Naive thymus-derived CD8-positive, alpha-beta T cell (primary cell): ENCODE measurements at regions not wholly inside any gene's neighbourhood (a gene's known extent, or its start where the extent isn't known, plus 50 kb on each side); places are given as distances from the start of the nearest gene placed in this dataset.
"Not testable (repeated sequence)": the region's sequence is repeated elsewhere in the genome, so short reads cannot be mapped to it uniquely, and the experiment has no call there.

Source experiments
- ATAC-seq, 2 donors: fragments of 150-1000 bp; cut with Tn5 transposase in 1 of 2; sonication (Bioruptor Pico), chemical (Tn5 transposase) in 1 of 2; 1 replicate in 1 of 2; 2 replicates in 1 of 2; pipeline ENCODE4 v1.10.0; 2021; ENCODE audit warnings: mild to moderate bottlenecking in 2 of 2, moderate library complexity in 2 of 2
- POLR2A ChIA-PET: fragments of 350-600 bp; sonication (Branson Sonifier 250); formaldehyde crosslinking; loops from one replicate; lab custom pipeline; 2021; ENCODE audit warnings: antibody characterized with exemption; lab: Charles Lee
- DNase-seq, 10 donors: peaks; one replicate each; pipeline versions ENCODE4 v3.0.0 to v3.0.0-alpha.2; 2020 to 2022
- H3K27ac Mint-ChIP-seq, 10 donors: one replicate each; pipeline ENCODE4 v1.8.0; 2020 to 2022; ENCODE audit warnings: mild to moderate bottlenecking in 10 of 10, mixed read lengths in 10 of 10, moderate library complexity in 4 of 10, inconsistent platforms in 1 of 10
- H3K27me3 Mint-ChIP-seq, 5 donors: one replicate each; pipeline ENCODE4 v1.8.0; 2021 to 2022; ENCODE audit warnings: mixed read lengths in 5 of 5
- H3K36me3 Mint-ChIP-seq, 3 donors: one replicate each; pipeline ENCODE4 v1.8.0; 2020 to 2022; ENCODE audit warnings: mixed read lengths in 3 of 3, mild to moderate bottlenecking in 2 of 3, inconsistent platforms in 1 of 3
- H3K4me1 Mint-ChIP-seq, 4 donors: one replicate each; pipeline ENCODE4 v1.8.0; 2021 to 2022; ENCODE audit warnings: mixed read lengths in 4 of 4
- H3K4me3 Mint-ChIP-seq, 10 donors: one replicate each; pipeline ENCODE4 v1.8.0; 2020 to 2022; ENCODE audit warnings: mild to moderate bottlenecking in 10 of 10, mixed read lengths in 10 of 10, moderate library complexity in 6 of 10, inconsistent platforms in 1 of 10
- H3K9me3 Mint-ChIP-seq, 9 donors: one replicate each; pipeline ENCODE4 v1.8.0; 2020 to 2022; ENCODE audit warnings: mixed read lengths in 9 of 9, mild to moderate bottlenecking in 3 of 9, inconsistent platforms in 1 of 9, moderate library complexity in 1 of 9

DNA sequence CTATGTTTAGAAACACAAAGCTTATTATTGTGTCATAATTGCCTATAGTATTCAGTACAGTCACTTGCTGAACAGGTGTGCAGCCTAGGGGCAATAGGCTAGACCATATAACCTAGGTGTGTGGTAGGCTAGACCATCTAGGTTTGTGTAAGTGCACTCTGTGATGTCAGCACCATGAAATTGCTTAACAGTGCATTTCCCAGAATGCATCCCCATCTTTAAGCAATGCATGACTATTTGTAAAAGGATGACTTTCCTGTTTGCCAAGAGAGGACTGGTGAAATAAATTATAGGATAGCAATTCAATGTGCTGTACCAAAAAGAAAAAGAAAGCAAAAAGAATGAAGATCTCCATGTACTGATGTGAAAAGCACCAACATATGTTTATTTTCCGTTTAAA lies 288.7 kb upstream of the AUTS2 start:
- DNase-seq (no peak), ATAC-seq (no peak)
- Mint-ChIP-seq H3K27me3 (peaks cover 0 to 3% (median 0%) of the 10 kb centered on the region in 5 donors), H3K27ac (no peak overlapping the region), H3K9me3 (peaks cover 0 to 7% (median 2%) of the 10 kb centered on the region in 9 donors), H3K4me3 (no peak overlapping the region), H3K36me3 (peaks cover 0 to 4% (median 0%) of the 10 kb centered on the region in 3 donors), H3K4me1 (peaks cover 0 to 1% (median 0%) of the 10 kb centered on the region in 4 donors)
- POLR2A ChIA-PET: no interaction called here

- DNase-seq (no peak), ATAC-seq (no peak)
- H3K27me3 Mint-ChIP-seq: no peaks in the 10 kb centered on the region
- no peak overlapping the region for H3K4me3 Mint-ChIP-seq
- no peaks in the 10 kb centered on the region for H3K36me3 Mint-ChIP-seq
- no peak overlapping the region for H3K27ac Mint-ChIP-seq
- H3K9me3 Mint-ChIP-seq: peaks cover 0 to 16% (median 2%) of the 10 kb centered on the region in 9 donors
- POLR2A ChIA-PET: no interaction called here
- H3K4me1 Mint-ChIP-seq: peaks cover 0 to 2% (median under 1%) of the 10 kb centered on the region in 4 donors
These were observed 286.8 kb upstream of the AUTS2 start for GRCh38 chr7:69311489-69311888.

GRCh38 chr7:69313852-69314251 lies 284.4 kb upstream of the AUTS2 start:
- H3K9me3 Mint-ChIP-seq: peaks cover 0 to 16% (median 3%) of the 10 kb centered on the region in 9 donors
- H3K27ac Mint-ChIP-seq, H3K27me3 Mint-ChIP-seq, ATAC-seq, H3K4me3 Mint-ChIP-seq, H3K36me3 Mint-ChIP-seq, POLR2A ChIA-PET, DNase-seq, H3K4me1 Mint-ChIP-seq: not testable (repeated sequence)

GRCh38 chr7:69318794-69319193 lies 279.5 kb upstream of the AUTS2 start:
- DNase-seq (no peak), ATAC-seq (no peak)
- no peaks in the 10 kb centered on the region for H3K27me3 Mint-ChIP-seq
- POLR2A ChIA-PET: no interaction called here
- H3K4me1 Mint-ChIP-seq: peaks cover 0 to 6% (median 0%) of the 10 kb centered on the region in 4 donors
- H3K4me3 Mint-ChIP-seq: no peak overlapping the region
- H3K36me3 Mint-ChIP-seq: no peaks in the 10 kb centered on the region
- peaks cover 0 to 16% (median 3%) of the 10 kb centered on the region in 9 donors for H3K9me3 Mint-ChIP-seq
- no peak overlapping the region for H3K27ac Mint-ChIP-seq

DNA sequence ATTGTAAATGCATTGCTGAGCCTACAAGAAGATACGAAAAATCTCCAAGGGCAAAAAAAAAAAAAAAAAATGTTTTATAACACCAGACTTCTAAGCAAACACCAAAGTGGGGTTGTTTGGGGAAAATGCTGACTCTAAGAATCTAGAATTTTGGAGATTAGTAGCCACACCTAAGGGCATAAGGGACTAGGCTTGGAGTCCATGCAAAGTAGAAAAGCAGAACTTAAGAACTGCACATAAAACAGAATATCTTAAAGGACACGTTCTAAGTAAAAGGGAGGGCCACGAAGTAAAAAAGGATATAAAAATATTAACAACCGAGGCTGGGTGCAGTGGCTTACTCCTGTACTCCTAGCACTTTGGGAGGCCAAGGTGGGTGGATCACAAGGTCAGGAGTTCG lies 269.8 kb upstream of the AUTS2 start:
- H3K4me3 Mint-ChIP-seq: no peak overlapping the region
- no peaks in the 10 kb centered on the region for H3K36me3 Mint-ChIP-seq
- H3K9me3 Mint-ChIP-seq: peaks cover 0 to 12% (median 6%) of the 10 kb centered on the region in 9 donors
- no peak for ATAC-seq
- H3K27me3 Mint-ChIP-seq: no peaks in the 10 kb centered on the region
- no peak for DNase-seq
- no peak overlapping the region for H3K27ac Mint-ChIP-seq
- H3K4me1 Mint-ChIP-seq: no peaks in the 10 kb centered on the region
- POLR2A ChIA-PET: no interaction called here

DNA sequence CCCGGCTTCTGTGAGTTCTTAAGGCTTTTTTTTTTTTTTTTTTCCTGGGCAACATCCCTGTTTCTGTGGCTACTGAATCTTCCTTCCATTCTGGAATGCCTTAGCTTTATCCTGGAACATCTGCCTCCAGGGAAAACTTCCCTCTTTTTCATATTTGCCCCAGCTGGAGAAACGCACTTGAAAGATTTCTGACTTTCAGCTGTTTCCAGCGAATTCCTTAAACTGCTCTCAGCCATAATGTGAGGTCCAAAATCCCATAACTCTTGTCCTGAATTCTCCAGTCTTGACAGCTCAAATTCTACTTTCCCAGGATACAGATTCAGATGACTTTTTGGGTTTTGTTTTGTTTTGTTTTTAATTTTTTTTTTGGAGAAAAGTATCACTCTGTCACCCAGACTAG lies 263.6 kb upstream of the AUTS2 start:
- ATAC-seq (no peak), DNase-seq (no peak)
- no peak overlapping the region for H3K27ac Mint-ChIP-seq
- peaks cover 0 to 4% (median 1%) of the 10 kb centered on the region in 3 donors for H3K36me3 Mint-ChIP-seq
- H3K4me1 Mint-ChIP-seq: no peaks in the 10 kb centered on the region
- POLR2A ChIA-PET: no interaction called here
- no peak overlapping the region for H3K4me3 Mint-ChIP-seq
- peaks cover 0 to 17% (median 8%) of the 10 kb centered on the region in 9 donors for H3K9me3 Mint-ChIP-seq
- peaks cover 0 to 4% (median 3%) of the 10 kb centered on the region in 5 donors for H3K27me3 Mint-ChIP-seq

GRCh38 chr7:69335331-69335730 lies 262.9 kb upstream of the AUTS2 start:
- H3K27ac Mint-ChIP-seq: no peak overlapping the region
- POLR2A ChIA-PET: no interaction called here
- H3K4me1 Mint-ChIP-seq: no peaks in the 10 kb centered on the region

GRCh38 chr7:69336976-69337375 lies 261.3 kb upstream of the AUTS2 start:
- H3K9me3 Mint-ChIP-seq: peaks cover 0 to 16% (median 2%) of the 10 kb centered on the region in 9 donors
- no peak for DNase-seq
- no peak overlapping the region for H3K27ac Mint-ChIP-seq
- H3K4me3 Mint-ChIP-seq: no peak overlapping the region
- H3K4me1 Mint-ChIP-seq: no peaks in the 10 kb centered on the region
- peaks cover 0 to 4% (median 3%) of the 10 kb centered on the region in 5 donors for H3K27me3 Mint-ChIP-seq
- POLR2A ChIA-PET: no interaction called here
- H3K36me3 Mint-ChIP-seq: peaks cover 0 to 4% (median 1%) of the 10 kb centered on the region in 3 donors
- no peak for ATAC-seq

More at GRCh38 chr7:69335331-69335730, 262.9 kb upstream of the AUTS2 start:
- H3K27me3 Mint-ChIP-seq: peaks cover 0 to 4% (median 3%) of the 10 kb centered on the region in 5 donors
- no peak for DNase-seq
- no peak for ATAC-seq
- H3K36me3 Mint-ChIP-seq: peaks cover 0 to 4% (median 1%) of the 10 kb centered on the region in 3 donors
- H3K4me3 Mint-ChIP-seq: no peak overlapping the region
- peaks cover 0 to 21% (median 6%) of the 10 kb centered on the region in 9 donors for H3K9me3 Mint-ChIP-seq

DNA sequence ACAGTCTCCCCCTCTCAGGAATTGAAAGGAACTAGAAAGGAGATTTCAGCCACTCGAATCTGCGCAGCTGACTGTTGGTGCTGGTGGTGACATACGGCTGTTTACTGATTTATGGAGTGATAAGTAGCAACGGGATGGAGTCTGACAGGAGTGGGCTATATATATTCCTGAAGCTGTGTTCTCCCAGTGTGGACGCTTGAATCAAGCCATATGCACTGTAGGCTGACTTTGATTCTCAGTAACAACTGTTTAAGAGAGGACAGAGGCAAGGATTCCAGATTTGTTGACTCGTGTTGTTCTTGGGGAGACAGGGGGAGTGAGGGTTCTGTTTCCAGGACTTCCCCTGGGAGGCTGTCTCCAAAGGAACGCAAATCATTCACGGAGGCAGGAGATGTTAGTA lies 260.1 kb upstream of the AUTS2 start:
- Mint-ChIP-seq H3K36me3 (peaks cover 0 to 4% (median 1%) of the 10 kb centered on the region in 3 donors), H3K9me3 (peaks cover 0 to 16% (median 2%) of the 10 kb centered on the region in 9 donors), H3K4me1 (no peaks in the 10 kb centered on the region), H3K27me3 (peaks cover 0 to 4% (median 3%) of the 10 kb centered on the region in 5 donors), H3K4me3 (no peak overlapping the region), H3K27ac (no peak overlapping the region)
- no peak for ATAC-seq
- DNase-seq: no peak
- POLR2A ChIA-PET: no interaction called here

DNA sequence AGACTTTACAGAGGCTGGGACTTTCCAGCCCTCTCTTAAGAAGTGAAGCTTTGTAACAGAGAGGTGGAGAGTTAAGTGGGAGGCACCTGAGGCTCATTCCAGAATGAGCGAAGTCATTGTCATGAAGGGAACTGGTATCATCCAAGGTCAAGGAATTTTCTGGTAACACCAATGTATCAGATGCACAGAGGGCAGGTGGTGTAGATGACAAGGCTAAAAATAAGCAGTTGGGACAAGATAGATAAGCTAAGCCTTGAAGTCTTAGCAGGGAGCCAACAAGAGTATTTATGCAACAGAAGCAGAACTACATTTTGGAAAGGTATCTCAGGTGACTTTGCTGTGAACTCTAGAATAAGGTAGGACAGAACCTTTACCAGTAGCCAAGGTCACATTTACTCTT lies 257.0 kb upstream of the AUTS2 start:
- Mint-ChIP-seq H3K9me3 (peaks cover 0 to 20% (median 3%) of the 10 kb centered on the region in 9 donors), H3K36me3 (peaks cover 0 to 4% (median 1%) of the 10 kb centered on the region in 3 donors), H3K4me1 (no peaks in the 10 kb centered on the region), H3K4me3 (no peak overlapping the region), H3K27ac (no peak overlapping the region), H3K27me3 (peaks cover 0 to 8% (median 6%) of the 10 kb centered on the region in 5 donors)
- POLR2A ChIA-PET: no interaction called here
- DNase-seq (no peak), ATAC-seq (no peak)

DNA sequence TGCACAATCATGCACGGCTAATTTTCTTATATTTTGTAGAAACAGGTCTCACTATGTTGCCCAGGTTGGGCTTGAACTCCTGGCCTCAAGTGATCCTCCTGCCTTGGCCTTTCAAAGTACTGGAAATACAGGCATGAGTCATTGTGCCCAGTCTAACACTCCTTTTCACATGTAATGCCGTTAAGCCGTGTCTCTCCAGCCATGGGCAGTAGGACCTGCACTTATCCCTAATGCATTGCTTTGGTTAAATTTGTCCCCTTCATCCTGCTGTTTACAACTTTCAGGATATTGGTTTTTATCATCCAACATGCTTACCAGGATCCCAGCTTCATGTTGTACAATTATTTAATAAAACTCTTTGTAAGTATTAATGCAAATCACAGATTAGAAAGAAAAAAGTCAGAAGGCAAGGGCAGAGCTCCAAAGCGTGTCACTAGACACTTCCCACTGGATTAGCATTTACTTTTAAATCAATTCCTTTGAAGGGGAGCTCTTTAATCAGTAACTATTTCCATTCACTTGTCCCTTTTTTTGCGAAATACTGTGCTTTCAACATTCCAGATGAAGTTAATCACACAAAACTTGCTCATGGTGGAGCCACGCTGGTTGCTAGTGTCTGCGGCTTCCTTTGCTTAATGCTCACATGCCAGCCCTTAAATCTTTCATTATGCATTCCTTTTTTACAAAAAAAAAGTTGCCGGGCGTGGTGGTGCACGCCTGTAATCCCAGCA lies 256.0 kb upstream of the AUTS2 start:
- H3K36me3 Mint-ChIP-seq: peaks cover 0 to 4% (median 1%) of the 10 kb centered on the region in 3 donors
- no peak for ATAC-seq
- H3K4me3 Mint-ChIP-seq: no peak overlapping the region
- DNase-seq: no peak
- no peak overlapping the region for H3K27ac Mint-ChIP-seq
- no peaks in the 10 kb centered on the region for H3K4me1 Mint-ChIP-seq
- POLR2A ChIA-PET: no interaction called here
- peaks cover 0 to 17% (median 3%) of the 10 kb centered on the region in 9 donors for H3K9me3 Mint-ChIP-seq
- peaks cover 0 to 8% (median 6%) of the 10 kb centered on the region in 5 donors for H3K27me3 Mint-ChIP-seq

- H3K27ac Mint-ChIP-seq: no peak overlapping the region
- DNase-seq (no peak), ATAC-seq (no peak)
- no peak overlapping the region for H3K4me3 Mint-ChIP-seq
- no peaks in the 10 kb centered on the region for H3K36me3 Mint-ChIP-seq
- H3K4me1 Mint-ChIP-seq: no peaks in the 10 kb centered on the region
- H3K27me3 Mint-ChIP-seq: peaks cover 0 to 4% (median under 1%) of the 10 kb centered on the region in 5 donors
- peaks cover 0 to 4% (median 2%) of the 10 kb centered on the region in 9 donors for H3K9me3 Mint-ChIP-seq
- POLR2A ChIA-PET: no interaction called here
These were observed 249.0 kb upstream of the AUTS2 start for GRCh38 chr7:69349291-69349690.

GRCh38 chr7:69358163-69358821 lies 240.0 kb upstream of the AUTS2 start:
- ATAC-seq: no peak
- POLR2A ChIA-PET: no interaction called here
- H3K36me3 Mint-ChIP-seq: no peaks in the 10 kb centered on the region
- no peak overlapping the region for H3K27ac Mint-ChIP-seq
- H3K4me1 Mint-ChIP-seq: no peaks in the 10 kb centered on the region
- peaks cover 0 to 7% (median 2%) of the 10 kb centered on the region in 5 donors for H3K27me3 Mint-ChIP-seq
- peaks cover 0 to 4% (median 0%) of the 10 kb centered on the region in 9 donors for H3K9me3 Mint-ChIP-seq
- DNase-seq: no peak
- no peak overlapping the region for H3K4me3 Mint-ChIP-seq
